OCI-LY3 (cell line): ENCODE measurements at regions not wholly inside any gene's neighbourhood (a gene's known extent, or its start where the extent isn't known, plus 50 kb on each side); places are given as distances from the start of the nearest gene placed in this dataset.

Experiments
- H2AFZ ChIP-seq: fragments of 200-600, 300-600 bp; shearing (Covaris generic); 2 replicates; pipeline ENCODE4 v1.6.0; 2014; ENCODE audit warnings: antibody characterized with exemption, low read depth, low read length
- H3K27ac ChIP-seq: fragments of 200-600, 300-600 bp; sonication (generic); 2 replicates; pipeline ENCODE4 v1.5.1; 2014; ENCODE audit warnings: mild to moderate bottlenecking, low read length, moderate library complexity, mixed read lengths
- H3K27me3 ChIP-seq: fragments of 200-600, 300-600 bp; sonication (generic); 2 replicates; pipeline ENCODE4 v1.6.1; 2014; ENCODE audit warnings: low read depth, low read length, mixed read lengths
- H3K36me3 ChIP-seq: fragments of 200-600, 300-600 bp; sonication (generic); replicated peaks from 2 replicates; pipeline ENCODE3; 2014; ENCODE audit warnings: low read depth, low read length, mixed read lengths
- H3K4me1 ChIP-seq: fragments of 300-600, 200-600 bp; sonication (generic); 2 replicates; pipeline ENCODE4 v1.6.1; 2014; ENCODE audit warnings: low read length, mixed read lengths
- H3K4me2 ChIP-seq: fragments of 200-600, 300-600 bp; sonication (generic); 2 replicates; pipeline ENCODE4 v1.6.1; 2014; ENCODE audit warnings: low read length, mixed read lengths
- H3K4me3 ChIP-seq: fragments of 300-600, 200-600 bp; sonication (generic); 2 replicates; pipeline ENCODE4 v1.5.1; 2014; ENCODE audit warnings: antibody characterized with exemption, mild to moderate bottlenecking, low read length, moderate library complexity
- H3K79me2 ChIP-seq: fragments of 300-600, 200-600 bp; shearing (Covaris generic); 2 replicates; pipeline ENCODE4 v1.6.1; 2014; ENCODE audit warnings: mild to moderate bottlenecking, low read length, mixed read lengths
- H3K9ac ChIP-seq: fragments of 300-600, 200-600 bp; shearing (Covaris generic); 2 replicates; pipeline ENCODE4 v1.6.0; 2014; ENCODE audit warnings: mild to moderate bottlenecking, low read length, moderate library complexity
- H3K9me3 ChIP-seq: fragments of 200-600, 300-600 bp; shearing (Covaris generic); 2 replicates; pipeline ENCODE4 v1.6.1; 2014; ENCODE audit warnings: low read length, mixed read lengths; ENCODE audit not compliant: insufficient read depth
- H4K20me1 ChIP-seq: fragments of 200-600, 300-600 bp; sonication (generic); 2 replicates; pipeline ENCODE4 v1.6.1; 2016; ENCODE audit warnings: low read length, mixed read lengths; ENCODE audit not compliant: insufficient read depth
- CTCF ChIP-seq: fragments of 200-600, 300-600 bp; sonication (generic); IDR thresholded peaks from 2 replicates; pipeline ENCODE4 v1.5.1; 2014; ENCODE audit warnings: antibody characterized with exemption, low read length, low read depth
- EZH2phosphoT487 ChIP-seq: fragments of 200-600 bp; shearing (Covaris generic); IDR thresholded peaks from 2 replicates; pipeline ENCODE4 v1.6.1; 2018; ENCODE audit warnings: antibody characterized with exemption, mixed run types, low read depth

DNA sequence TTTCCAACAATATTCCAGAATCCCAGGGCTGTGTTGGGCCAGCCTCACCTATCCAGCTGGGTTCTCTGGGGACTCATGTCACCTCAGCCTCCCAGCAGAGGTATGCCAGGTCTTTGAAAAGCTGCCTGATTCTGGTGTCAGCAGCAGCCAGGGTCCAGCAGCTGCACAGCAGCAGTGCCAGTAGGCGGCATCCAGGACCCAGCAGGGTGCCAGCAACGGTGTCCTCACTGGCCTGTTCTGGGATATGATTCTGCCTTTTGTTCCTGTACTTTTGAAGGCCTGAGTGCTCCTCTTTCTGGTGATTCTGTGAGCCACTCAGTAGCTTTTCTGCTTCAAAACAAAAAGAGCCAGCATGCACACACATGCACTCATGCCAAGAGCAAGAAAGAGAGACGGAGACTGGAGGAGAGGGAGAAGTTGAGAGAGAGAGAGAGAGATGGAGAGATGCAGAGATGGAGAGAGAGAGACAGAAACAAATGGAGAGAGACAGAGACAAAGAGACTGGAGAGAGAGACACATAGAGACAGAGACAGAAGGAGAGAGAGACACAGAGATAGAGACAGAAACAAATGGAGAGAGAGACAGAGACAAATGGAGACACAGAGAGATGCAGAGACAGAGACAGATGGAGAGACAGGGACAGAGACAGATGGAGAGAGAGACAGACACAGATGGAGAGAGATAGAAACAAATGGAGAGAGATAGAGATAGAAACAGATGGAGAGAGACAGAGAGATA lies 205.7 kb downstream of the UACA start:
- no peak overlapping the region for H3K4me3 ChIP-seq
- no peaks in the 10 kb centered on the region for H4K20me1 ChIP-seq
- no peaks in the 10 kb centered on the region for H3K79me2 ChIP-seq
- H3K9me3 ChIP-seq, result no peaks in the 10 kb centered on the region
- H3K4me2 ChIP-seq, result no peak overlapping the region
- H3K4me1 ChIP-seq, result no peaks in the 10 kb centered on the region
- H3K9ac ChIP-seq, result no peak overlapping the region
- no peaks in the 10 kb centered on the region for H3K36me3 ChIP-seq
- no peak overlapping the region for H2AFZ ChIP-seq
- peaks cover 66% of the 10 kb centered on the region for H3K27me3 ChIP-seq
- no peak overlapping the region for H3K27ac ChIP-seq
- TF ChIP-seq CTCF (no peak), EZH2phosphoT487 (no peak)

DNA sequence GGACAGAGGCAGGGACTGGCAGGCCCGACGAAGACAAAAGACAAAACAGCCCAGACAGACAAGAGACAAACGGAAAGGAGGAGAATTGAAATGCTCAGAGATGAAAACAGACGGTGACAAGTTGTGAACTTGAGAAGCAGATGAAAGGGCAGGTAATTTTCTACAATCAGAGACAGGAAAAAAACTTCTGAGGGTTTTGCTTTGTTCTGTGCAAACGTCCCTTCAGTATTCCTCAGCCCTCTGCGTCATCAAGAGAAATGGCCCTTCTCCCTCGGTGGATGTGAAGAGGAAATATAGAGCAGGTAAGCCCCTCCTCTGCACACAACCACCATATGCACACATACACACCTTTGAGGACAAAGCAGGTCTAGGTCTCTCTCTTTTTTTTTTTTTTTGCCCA lies 206.6 kb downstream of the UACA start:
- H3K36me3 ChIP-seq, result no peaks in the 10 kb centered on the region
- TF ChIP-seq EZH2phosphoT487 (no peak), CTCF (no peak)
- H2AFZ ChIP-seq, result no peak overlapping the region
- no peaks in the 10 kb centered on the region for H3K4me1 ChIP-seq
- no peak overlapping the region for H3K4me2 ChIP-seq
- no peak overlapping the region for H3K4me3 ChIP-seq
- no peaks in the 10 kb centered on the region for H3K9me3 ChIP-seq
- peaks cover 66% of the 10 kb centered on the region for H3K27me3 ChIP-seq
- H4K20me1 ChIP-seq, result no peaks in the 10 kb centered on the region
- no peak overlapping the region for H3K9ac ChIP-seq
- no peak overlapping the region for H3K27ac ChIP-seq
- H3K79me2 ChIP-seq, result no peaks in the 10 kb centered on the region

- Histone ChIP-seq H4K20me1 (no peaks in the 10 kb centered on the region), H2AFZ (0 out of 2 replicates have a peak overlapping the region, but pooled peaks have one; percentile 20), H3K36me3 (no peaks in the 10 kb centered on the region), H3K4me1 (no peaks in the 10 kb centered on the region), H3K9me3 (no peaks in the 10 kb centered on the region), H3K9ac (no peak overlapping the region), H3K79me2 (no peaks in the 10 kb centered on the region), H3K27me3 (peaks cover 71% of the 10 kb centered on the region), H3K27ac (no peak overlapping the region), H3K4me2 (no peak overlapping the region), H3K4me3 (no peak overlapping the region)
- TF ChIP-seq EZH2phosphoT487 (no peak), CTCF (no peak)
Measured at GRCh38 chr15:70556151-70556741, 207.1 kb downstream of the UACA start.

DNA sequence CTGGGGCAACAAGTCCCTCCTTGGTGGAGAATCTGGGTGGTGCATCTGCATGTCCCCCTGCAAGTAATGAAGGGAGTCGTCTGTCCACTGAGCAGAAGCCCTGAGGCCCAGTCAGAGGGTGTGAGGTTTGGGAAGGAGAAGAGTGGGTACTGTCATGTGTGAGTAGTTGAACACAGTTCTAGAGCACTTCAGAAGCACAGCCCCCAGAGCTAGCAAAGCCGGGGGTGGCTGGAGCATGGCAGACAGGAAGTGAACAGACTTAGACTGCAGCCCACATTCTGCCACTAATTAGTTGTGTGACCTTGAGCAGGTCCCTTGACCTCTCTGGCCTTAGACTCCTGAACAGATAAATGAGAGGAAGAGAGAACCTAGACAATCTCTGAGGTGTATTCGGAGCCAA lies 207.6 kb downstream of the UACA start:
- Histone ChIP-seq H3K27ac (no peak overlapping the region), H3K9me3 (no peaks in the 10 kb centered on the region), H3K79me2 (no peaks in the 10 kb centered on the region), H3K36me3 (no peaks in the 10 kb centered on the region), H4K20me1 (no peaks in the 10 kb centered on the region), H3K4me3 (no peak overlapping the region), H3K4me1 (no peaks in the 10 kb centered on the region), H3K27me3 (peaks cover 73% of the 10 kb centered on the region), H2AFZ (0 out of 2 replicates have a peak overlapping the region, but pooled peaks have one; percentile 20), H3K4me2 (no peak overlapping the region), H3K9ac (no peak overlapping the region)
- TF ChIP-seq EZH2phosphoT487, result no peak
- TF ChIP-seq CTCF, result no peak
